ENCODE measurements at regions not wholly inside any gene's neighbourhood (a gene's known extent, or its start where the extent isn't known, plus 50 kb on each side); places are given as distances from the start of the nearest gene placed in this dataset.
"Not testable (repeated sequence)": the region's sequence is repeated elsewhere in the genome, so short reads cannot be mapped to it uniquely, and the experiment has no call there.

- no peak for DNase-seq (ENCODE audit: low read depth)
Measured at GRCh38 chr6:6946206-6947155, 161.3 kb upstream of the RREB1 start.

- no peak for DNase-seq (ENCODE audit: low read depth)
Measured at GRCh38 chr6:6950373-6951145, 157.2 kb upstream of the RREB1 start.

- DNase-seq (ENCODE audit: low read depth), result no peak
Measured at GRCh38 chr6:6951355-6951754, 156.4 kb upstream of the RREB1 start.

- DNase-seq (ENCODE audit: low read depth), result no peak
Measured at GRCh38 chr6:6952484-6952883, 155.3 kb upstream of the RREB1 start.

GRCh38 chr6:6952927-6953326 is 154.8 kb upstream of the RREB1 start:
- not testable (repeated sequence) for DNase-seq (ENCODE audit: low read depth)

GRCh38 chr6:6960571-6961251 is 147.1 kb upstream of the RREB1 start:
- DNase-seq (ENCODE audit: low read depth), result no peak

- no peak for DNase-seq (ENCODE audit: low read depth)
Measured at GRCh38 chr6:6962086-6962485, 145.7 kb upstream of the RREB1 start.

GRCh38 chr6:6962699-6963098 is 145.1 kb upstream of the RREB1 start:
- no peak for DNase-seq (ENCODE audit: low read depth)

- DNase-seq (ENCODE audit: low read depth), result not testable (repeated sequence)
Measured at GRCh38 chr6:6963390-6963789, 144.4 kb upstream of the RREB1 start.

GRCh38 chr6:6964675-6965074 is 143.1 kb upstream of the RREB1 start:
- DNase-seq (ENCODE audit: low read depth), result no peak

- no peak for DNase-seq (ENCODE audit: low read depth)
Measured at GRCh38 chr6:6966127-6966526, 141.6 kb upstream of the RREB1 start.

GRCh38 chr6:6966569-6966968 is 141.2 kb upstream of the RREB1 start:
- no peak for DNase-seq (ENCODE audit: low read depth)

- DNase-seq (ENCODE audit: low read depth), result no peak
Measured at GRCh38 chr6:6968357-6968730, 139.4 kb upstream of the RREB1 start.

GRCh38 chr6:6968731-6969552 is 138.8 kb upstream of the RREB1 start:
- DNase-seq (ENCODE audit: low read depth), result no peak

- DNase-seq (ENCODE audit: low read depth), result no peak
Measured at GRCh38 chr6:6969761-6970223, 138.0 kb upstream of the RREB1 start.

- no peak for DNase-seq (ENCODE audit: low read depth)
Measured at GRCh38 chr6:6970851-6971250, 136.9 kb upstream of the RREB1 start.

GRCh38 chr6:6971369-6971768 is 136.4 kb upstream of the RREB1 start:
- DNase-seq (ENCODE audit: low read depth), result no peak

GRCh38 chr6:6972456-6972855 is 135.3 kb upstream of the RREB1 start:
- DNase-seq (ENCODE audit: low read depth), result no peak

GRCh38 chr6:6973721-6974120 is 134.0 kb upstream of the RREB1 start:
- DNase-seq (ENCODE audit: low read depth), result no peak

GRCh38 chr6:6975459-6976111 is 132.2 kb upstream of the RREB1 start:
- DNase-seq (ENCODE audit: low read depth), result no peak

GRCh38 chr6:6976193-6976592 is 131.6 kb upstream of the RREB1 start:
- DNase-seq (ENCODE audit: low read depth), result no peak
